Esophagus muscularis mucosa (tissue), 4 donors: ENCODE measurements at regions not wholly inside any gene's neighbourhood (a gene's known extent, or its start where the extent isn't known, plus 50 kb on each side); places are given as distances from the start of the nearest gene placed in this dataset.

Experiments used
- CTCF ChIP-seq, 3 experiments: fragments of 200-600 bp in 2 of 3; fragments of 450-650 bp in 1 of 3; sonication (generic) in 2 of 3; IDR thresholded peaks; one replicate each; pipeline ENCODE4 v1.5.1; 2017 to 2019; ENCODE audit warnings: antibody characterized with exemption in 3 of 3, mild to moderate bottlenecking in 2 of 3, moderate library complexity in 1 of 3
- EP300 ChIP-seq: sonication (generic); formaldehyde crosslinking; IDR thresholded peaks from one replicate; pipeline ENCODE4 v1.6.1; 2017; ENCODE audit warnings: antibody characterized with exemption
- POLR2A ChIP-seq: fragments of 450-650 bp; IDR thresholded peaks from one replicate; pipeline ENCODE4 v1.6.1; 2017; ENCODE audit warnings: antibody characterized with exemption, moderate library complexity, mild to moderate bottlenecking, low read depth

GRCh38 chr10:42419789-42420188, 218.6 kb downstream of the ZNF33B start:
- no peak for TF ChIP-seq CTCF (IDR thresholded peaks at IDR 0.05)
- no peak for TF ChIP-seq POLR2A
- TF ChIP-seq EP300 = no peak
